Glomerular visceral epithelial cell (primary cell): ENCODE measurements at regions not wholly inside any gene's neighbourhood (a gene's known extent, or its start where the extent isn't known, plus 50 kb on each side); places are given as distances from the start of the nearest gene placed in this dataset.
A peak's percentile ranks its signal among the peaks of the same experiment; 100 is the strongest.

Experiments
- DNase-seq: peaks from one replicate; pipeline ENCODE4 v3.0.0-alpha.2; 2016; ENCODE audit errors: extremely low spot score

DNA sequence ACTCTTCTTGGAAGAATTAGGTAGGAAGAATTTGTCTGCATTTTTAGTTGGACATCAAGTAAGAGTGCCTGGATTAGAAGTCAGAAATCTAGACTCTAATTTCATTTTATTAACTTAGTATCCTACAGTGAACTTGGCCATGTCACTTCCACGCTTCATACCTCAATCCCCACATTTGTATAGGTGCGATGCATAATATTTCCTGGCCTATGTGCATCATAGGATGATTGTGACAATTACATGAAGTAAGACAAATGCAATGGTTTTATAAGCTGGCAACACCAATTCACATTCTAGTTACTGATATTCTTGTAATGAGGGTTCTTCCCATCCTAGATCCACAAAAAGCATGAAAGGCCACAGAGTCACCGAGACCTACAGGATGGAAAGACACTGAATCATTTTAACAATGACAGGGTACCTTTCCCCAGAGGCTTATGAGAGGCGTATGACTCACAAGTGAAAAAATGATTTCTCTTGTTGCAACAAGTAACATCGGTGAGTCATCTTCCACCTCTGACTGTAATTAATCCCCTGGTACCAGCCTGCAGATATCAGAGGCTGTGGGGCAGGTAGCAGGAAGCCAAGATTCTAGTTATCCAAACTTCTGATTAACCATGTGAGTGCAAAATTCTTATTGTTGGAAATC lies 56.0 kb upstream of the OR5AK2 start:
- DNase-seq, result peak; percentile 78

DNA sequence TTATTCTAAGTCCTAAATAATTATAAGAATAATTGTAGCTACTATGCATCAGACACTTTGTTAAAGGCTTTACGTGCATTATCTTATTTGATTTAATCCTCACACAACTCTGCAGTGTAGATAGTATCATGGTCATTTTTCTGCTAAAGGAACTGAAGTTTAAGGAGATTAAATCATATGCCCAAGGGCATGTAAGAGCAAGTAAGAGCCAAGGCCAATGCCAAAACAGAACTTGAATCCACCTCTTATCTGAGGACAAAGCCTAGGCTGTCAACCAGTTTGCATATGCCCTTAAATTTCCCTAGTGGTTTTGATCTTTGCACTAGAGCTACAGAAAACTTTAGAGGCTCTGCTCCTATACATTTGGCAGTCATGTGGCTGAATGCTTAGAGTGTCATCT lies 65.6 kb upstream of the OR5AK2 start:
- no peak for DNase-seq

DNA sequence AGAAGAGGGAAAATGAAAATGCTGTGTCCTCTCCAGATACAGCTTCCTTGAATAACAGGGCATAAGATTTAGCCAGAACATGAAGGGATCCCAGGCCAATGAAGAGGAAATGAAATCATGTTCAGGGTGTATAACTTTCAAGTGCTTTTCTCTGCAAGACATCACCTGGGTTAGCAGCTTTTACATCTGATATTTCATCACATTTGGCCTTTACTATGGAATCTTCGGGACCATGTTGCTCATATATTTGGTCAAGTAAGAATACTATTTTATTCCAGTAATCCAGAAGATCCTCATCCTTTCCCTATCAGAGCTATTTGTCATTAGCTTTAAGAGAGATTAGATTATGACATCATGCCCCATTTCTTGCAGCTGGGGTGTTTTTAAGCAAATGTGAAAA lies 66.3 kb upstream of the OR5AK2 start:
- no peak for DNase-seq

DNA sequence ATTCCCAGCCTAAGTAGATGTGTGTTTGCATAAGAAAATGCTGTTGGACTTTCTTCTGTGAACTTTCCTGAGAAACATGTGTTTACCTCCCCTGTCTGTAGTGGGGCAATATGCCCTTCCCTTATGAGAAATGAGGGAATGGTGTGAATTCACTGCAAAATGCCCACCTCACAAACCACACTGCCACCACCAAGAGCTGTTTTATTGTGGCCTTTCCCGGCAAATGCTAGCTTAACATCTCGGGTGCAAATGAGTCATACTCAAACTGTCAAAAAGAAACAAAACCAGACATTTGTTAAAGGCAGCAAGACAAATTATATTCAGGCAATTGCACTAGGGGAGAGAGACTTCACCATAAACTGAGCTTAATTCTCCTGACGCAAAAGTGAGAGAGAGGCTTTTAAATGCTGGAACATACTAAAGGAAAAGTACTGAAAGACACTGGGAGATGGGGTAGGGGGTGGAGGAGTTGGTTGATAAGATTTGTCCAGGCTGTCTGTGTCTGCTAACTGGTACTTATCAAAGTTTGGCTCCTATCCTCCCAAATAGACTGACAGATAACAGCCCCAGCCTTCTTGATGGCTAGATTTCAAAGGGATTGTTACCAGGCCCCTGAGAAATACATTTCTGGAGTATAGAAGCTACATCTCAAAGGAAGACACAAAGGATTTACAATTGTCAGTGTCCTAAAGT lies 70.9 kb upstream of the OR5AK2 start:
- peak; percentile 66 for DNase-seq

DNA sequence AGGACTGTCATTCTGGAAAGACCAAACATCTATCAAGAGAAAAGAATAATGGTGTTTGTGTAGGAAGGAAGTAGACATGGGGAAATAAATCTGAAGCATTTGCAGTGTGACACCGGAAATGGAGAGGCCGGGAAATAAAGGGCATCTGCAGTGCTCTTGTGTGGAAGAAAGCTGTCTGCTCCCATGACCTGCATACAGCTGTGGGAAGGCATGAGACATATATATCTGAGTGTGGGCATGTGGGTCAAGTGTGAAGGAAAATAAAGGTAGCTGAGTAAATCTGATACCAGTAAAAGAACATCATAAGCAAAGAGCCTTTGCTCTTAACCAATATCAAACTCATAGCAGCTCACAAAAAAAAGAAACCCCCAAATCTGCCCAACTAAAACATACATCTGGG lies 72.1 kb upstream of the OR5AK2 start:
- no peak for DNase-seq

DNA sequence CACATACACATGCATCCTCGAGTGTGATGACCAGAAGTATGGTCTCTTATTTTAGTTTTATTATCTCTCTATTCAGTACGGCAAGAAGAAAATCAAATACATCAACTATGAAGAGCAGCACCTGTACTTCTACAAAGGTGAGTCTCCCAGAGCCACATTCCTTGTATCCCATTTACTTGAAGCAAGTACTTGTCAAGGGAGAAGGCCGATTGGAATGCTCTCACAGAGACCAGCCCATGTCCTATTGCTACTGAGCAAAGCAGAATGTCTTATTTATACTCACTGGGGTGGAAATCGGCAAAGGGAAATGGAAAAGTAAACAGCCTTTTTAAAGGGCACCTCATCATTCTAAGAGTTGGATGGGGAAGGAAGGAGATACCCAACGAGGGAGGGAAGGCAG lies 72.6 kb upstream of the OR5AK2 start:
- DNase-seq, result no peak

DNA sequence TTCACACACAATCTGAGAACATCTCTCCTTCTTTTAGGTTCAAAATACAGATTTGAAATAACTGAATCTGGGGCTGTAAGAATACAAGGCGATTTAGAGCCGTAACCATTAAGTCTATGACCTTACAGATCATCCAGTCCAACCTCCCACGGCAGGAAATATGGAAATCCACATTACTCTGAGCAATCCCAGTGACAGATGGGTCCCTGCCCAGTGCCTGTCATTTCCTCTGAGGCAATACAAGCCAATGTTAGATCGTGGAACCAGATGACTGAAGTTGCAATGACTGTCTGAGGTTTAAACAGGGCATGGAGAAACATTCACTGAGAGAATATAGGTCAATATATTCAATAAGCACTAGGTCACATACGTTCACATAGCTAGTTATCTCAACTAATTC lies 77.4 kb upstream of the OR5AK2 start:
- peak; percentile 16 for DNase-seq

DNA sequence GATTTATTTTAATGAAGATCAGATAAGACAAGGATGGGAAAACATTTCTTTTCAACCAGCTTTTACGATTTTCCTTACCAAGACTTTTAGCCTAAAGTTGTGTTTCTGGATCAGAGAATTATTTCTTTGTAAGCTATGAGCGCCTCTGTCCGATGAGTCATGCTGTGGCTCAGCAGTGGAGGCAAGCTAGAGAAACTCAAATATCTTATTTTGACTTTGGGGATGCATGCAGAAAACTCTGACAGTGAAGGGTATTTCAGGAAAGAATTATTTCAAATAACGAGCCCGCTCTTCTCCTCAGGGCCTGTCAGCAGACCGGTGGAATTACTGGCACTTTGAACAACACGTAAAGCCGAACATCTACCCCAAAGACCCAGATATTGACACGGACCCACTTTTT lies 77.9 kb upstream of the OR5AK2 start:
- peak; percentile 37 for DNase-seq

DNA sequence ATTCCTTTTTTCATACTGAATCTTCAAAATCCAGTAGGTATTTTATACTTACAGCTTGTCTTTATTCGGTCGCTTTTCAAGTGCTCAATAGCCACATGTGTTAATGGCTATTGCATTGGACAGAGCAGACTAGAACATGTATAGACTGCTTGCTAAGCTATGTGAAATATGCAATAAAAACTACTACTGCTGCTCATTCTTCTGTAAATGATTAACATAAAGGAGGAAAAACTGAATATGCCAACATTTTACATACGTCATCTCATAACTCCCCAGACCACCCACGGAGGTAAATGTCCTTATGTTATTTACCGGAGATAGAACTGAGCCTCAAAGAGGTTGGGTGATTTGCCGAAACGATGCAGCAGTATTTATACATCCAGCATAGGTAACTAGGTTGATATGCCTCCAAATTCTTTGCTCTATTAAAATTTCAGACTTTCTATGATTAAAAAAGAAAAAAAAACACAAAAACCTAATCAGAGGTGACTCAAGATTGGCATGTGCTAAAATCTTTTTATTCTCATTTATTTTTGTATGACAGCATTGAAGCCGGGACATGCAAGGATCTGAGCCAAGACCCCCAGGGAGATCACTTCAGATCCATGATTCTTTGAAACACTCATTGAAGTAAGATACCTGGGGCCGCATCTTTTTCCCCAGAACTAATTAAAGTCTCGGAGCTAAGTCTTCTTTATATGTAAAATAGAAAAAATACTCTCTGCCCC lies 78.5 kb upstream of the OR5AK2 start:
- peak; percentile 75 for DNase-seq

DNA sequence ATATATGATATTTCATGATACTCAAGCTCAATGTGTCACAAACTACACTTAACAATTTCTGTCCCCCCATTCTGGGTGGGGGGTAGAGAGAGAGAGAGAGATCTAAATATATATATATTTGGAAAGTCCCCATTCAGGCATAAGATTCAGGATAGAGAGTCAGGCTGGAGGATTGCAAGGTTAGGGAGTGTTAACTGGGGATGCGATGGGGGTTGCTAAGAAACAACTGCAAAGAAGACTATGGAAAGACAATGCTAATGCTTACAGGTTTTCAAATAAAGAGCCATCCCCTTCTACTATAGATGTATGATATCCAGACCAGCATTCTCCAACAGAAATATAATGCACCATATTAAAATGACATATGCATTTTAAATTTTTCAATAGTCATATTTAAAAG lies 79.2 kb upstream of the OR5AK2 start:
- DNase-seq, result no peak

DNA sequence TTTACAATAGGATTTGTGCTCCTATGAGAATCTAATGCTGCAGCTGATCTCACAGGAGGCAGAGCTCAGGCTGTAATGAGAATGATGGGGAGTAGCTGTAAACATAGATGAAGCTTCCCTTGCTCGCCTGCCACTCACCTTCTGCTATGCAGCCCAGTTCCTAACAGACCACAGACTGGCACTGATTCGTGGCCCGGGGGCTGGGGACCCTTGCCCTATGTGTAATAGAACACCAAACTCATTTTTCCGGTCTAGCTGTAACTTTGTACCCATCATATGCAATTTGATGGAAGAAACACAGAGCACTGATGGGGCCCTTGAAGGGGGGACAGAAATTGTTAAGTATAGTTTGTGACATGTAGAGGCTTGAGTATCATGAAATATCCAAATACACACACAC lies 79.6 kb upstream of the OR5AK2 start:
- DNase-seq, result no peak

DNA sequence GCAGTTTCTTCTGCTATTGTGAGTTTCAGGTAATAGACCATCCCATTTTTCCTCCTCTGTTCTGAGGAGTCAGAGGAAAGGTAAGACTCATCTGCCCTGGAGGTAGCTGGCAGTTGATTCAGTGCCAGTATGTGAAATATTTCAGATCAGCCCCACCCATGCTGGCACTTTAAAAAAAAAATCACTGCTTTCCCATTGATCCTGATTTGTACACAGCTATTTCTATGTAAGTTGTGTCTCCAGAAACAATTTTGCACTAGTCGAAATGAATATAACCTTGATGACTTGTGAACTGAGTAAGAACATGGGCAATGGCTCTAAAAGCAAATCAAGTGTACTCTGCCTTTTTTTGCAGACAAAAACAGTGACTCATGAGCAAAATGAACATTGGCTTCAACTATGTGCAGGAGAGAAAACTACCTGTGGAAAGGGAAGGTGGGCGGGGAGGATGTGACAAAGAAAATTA lies 82.0 kb upstream of the OR5AK2 start:
- no peak for DNase-seq

DNA sequence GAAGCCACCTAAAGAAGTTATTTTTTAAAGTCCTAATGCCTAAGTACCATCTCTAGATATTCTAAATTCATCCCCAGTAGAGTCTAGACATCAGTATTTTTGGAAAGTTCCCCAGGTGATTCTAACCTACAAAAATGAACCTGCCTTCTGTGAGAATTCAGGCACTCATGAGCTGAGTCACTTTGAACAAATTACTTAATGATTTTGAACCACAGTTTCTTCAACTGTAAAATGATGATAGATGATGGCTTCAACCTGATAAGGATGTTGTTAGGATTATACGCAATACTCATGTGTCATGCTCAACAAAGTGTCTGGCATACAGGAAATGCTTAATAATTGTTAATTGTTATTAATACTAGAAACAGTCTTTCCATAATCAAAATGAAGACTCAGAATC lies 82.8 kb upstream of the OR5AK2 start:
- no peak for DNase-seq

DNA sequence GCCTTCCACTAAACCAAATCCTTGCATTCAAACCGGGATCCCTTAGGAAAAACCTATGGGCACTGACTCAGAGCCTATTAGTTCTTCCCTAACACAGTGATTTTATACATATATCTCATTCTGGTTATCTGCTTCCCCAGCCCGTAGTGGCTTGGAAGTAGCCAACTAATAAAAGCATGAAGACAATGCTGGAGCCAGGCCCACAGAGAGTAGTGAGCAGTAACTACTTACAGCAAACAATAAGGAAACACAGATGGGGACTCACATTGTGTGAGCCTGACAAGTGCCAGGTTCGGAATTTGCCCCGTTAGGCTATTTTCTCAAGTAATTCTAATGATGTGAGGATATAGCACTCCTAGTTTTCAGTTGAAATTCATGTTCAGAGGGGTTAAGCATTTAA lies 83.3 kb upstream of the OR5AK2 start:
- no peak for DNase-seq

DNA sequence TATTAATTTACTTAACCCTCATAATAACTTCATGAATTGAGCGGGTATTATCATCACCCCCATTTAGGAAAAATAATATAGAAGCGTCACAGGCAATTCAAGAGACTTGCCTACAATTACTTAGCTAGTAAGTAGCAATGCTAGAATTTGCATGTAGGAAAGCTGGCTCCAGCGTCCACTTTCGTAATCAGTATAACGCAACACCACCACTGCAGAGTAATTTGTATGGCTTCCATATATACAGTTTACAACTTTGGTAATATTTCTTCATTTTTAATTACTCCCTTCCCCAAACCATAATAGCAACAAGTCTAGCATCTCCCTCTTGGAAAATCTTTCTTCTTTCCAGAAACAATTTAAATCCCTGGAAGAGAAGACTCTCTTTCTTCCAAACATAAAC lies 89.9 kb upstream of the OR5AK2 start:
- DNase-seq, result no peak

DNA sequence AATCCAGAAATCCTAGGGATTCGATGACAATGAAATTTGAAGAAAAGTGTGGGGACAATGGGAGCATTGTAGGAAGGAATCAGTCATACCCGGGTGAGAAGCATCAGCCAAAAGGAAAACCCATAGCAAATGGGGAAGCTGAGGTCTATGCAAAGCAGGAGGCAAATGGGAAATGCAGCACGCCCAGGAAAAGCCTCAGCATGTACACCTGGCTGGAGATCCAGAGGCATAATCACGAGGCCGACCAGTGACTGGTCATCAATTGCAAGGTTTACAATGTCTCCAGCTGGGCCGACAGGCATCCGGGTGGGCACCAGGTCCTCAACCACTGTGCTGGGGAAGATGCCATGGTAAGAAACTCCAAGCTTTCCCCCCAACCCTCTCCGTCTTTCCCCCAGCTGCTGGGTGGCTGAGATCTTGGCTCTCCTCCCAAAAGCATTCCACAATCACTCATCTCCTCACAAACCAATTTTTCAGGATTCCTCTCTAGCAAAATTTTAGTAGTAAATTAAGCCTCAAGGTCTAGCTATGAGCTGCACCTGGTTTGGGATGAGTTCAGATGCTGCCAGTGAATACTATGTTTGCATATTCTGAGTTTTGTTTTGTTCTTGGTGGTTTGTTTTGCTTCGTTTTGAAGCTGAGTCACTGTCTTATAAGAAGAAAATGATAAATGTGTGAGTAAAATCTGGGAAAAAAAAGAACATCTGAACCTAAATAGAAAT lies 98.0 kb upstream of the OR5AK2 start:
- no peak for DNase-seq

DNA sequence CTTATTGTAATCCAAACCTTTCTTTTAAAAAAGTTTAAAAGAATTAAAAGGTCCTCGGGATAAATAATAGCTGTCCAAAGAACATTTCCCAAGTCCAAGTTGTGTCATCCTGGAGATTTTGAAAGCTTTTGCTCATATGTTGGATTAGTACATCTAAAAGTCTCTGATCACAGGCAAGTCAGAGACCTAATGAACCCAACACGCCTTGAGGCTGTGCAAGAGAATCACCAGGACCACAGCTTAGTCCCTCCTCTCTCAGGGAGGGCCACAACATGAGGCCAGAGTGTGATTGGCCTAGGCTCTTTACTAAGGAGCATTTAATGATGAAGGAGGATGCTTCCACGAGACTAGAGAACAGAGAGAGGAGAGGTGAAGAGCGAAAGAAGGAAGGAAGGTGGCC lies 98.7 kb upstream of the OR5AK2 start:
- DNase-seq, result no peak

DNA sequence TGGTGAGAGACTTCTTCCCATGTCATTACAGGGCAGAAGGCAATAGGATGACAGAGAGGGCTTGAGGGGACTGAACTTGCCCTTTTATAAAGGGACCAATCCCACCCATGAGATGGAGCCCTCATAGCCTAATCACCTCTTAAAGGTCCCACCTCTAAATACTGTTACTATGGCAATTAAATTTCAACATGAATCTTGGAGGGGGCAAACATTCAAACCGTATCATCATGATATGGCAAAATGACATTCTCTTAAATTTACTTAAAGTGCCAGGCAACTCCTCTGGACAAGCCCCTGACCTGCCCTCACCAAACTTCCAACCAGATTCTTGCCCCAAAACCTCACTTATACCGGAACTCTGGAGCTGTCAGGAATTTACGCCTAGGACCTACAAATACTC lies 100.8 kb upstream of the OR5AK2 start:
- no peak for DNase-seq

DNA sequence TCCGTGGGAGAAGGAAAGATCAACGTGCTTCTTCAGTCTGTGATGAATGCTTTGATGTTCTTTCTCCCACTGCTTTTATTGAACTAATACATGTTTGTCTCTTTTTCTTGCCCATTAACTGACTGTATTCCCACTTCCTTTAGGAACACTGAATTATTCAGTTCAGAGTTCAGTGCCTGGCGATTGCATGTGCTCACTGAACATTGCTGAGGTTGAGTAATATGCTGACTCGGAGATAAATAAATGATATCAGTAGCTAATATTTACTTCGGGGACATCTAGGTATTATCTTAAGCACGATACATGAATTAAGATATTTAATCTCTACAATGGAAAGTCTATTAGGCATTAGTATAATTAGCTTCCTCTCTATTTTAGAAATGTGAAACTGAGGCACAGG lies 102.3 kb upstream of the OR5AK2 start:
- no peak for DNase-seq

DNA sequence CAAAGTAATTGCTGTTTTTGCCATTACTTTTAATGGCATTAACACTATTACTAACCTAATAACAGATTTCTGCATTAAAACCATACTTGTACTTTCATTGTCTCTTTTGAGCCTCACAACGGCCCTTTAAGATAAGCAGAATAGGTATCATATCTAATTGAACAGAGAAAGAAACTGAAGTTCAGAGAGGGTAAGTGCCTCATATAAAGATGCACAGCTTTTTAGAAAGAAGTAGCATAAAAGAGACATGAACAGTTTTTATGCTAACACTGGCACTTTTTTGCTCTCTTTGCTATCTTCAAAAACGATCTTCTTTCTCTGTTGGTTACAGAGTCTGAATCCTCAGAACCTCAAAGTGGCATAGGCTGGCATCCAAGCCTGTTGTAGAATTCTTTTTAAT lies 102.9 kb upstream of the OR5AK2 start:
- no peak for DNase-seq

DNA sequence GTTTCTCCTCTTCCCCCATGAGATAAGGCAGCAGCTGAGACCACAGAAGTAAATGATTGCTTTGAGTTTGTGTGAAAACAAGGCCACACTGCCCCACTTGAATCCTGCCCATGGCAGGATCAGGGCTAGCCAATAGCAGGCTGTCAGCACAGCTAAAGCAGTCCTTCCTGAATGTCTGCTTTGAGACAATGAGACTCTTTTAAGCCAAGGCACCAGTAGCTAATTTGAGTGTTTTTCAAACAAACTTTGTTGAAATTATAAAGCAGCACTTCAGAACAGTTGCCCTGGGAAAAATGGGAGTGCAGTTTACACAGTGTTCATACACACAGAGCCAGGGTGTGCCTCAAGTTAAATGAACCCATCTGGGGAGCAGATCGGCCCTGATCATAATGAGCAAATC lies 103.5 kb upstream of the OR5AK2 start:
- peak; percentile 60 for DNase-seq

DNA sequence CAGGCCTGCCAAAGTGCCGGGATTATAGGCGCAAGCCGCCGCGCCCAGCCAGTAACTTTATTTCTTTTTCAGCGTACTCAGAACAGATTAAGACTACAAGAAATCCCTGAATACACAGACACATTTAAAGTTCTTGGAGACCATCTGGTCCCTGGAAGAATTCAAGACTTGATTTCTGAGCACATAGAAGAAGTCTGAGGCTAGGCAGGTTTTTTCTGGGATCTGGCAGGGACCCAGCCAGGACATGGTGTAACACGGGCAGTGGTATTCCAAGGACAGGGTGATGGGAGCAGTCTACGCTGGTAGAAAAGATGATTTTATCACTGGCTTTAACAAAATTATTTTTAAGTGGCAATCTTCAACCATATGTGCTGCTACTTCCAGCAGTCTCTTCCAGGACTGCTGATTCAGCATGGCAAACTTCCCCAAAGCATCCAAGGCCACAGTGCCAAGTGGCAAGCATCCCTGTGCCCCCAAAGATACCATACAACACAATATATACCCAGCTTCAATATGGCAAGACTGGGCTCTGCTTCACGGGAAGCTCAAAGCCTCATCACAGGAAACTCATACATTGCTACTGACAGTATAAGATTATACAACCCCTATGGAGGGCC lies 105.2 kb upstream of the OR5AK2 start:
- DNase-seq, result no peak
